Heart right ventricle (tissue), 16 donors: ENCODE measurements at regions not wholly inside any gene's neighbourhood (a gene's known extent, or its start where the extent isn't known, plus 50 kb on each side); places are given as distances from the start of the nearest gene placed in this dataset.

Experiments
- ATAC-seq, 8 donors: fragments of 200-7000 bp; cut with Tn5 transposase; one replicate each; pipeline ENCODE4 v1.9.1; 2020; ENCODE audit warnings: mild to moderate bottlenecking in 8 of 8, moderate library complexity in 8 of 8, moderate number of reproducible peaks in 1 of 8
- DNase-seq, 2 donors: peaks; one replicate each; pipeline ENCODE4 v3.0.0-alpha.2; 2020
- H3K27ac ChIP-seq, 10 donors: fragments of 200-600 bp; sonication (generic) in 2 of 10; one replicate each; pipeline versions ENCODE4 v1.5.0 to v1.8.0; 2020 to 2022; ENCODE audit warnings: mild to moderate bottlenecking in 3 of 10
- H3K27me3 ChIP-seq, 7 donors: fragments of 200-600 bp; one replicate each; pipeline ENCODE4 v1.8.0; 2021 to 2022; ENCODE audit warnings: mild to moderate bottlenecking in 2 of 7
- H3K36me3 ChIP-seq, 9 donors: fragments of 200-600 bp; sonication (generic) in 1 of 9; one replicate each; pipeline versions ENCODE4 v1.5.0 to v1.8.0; 2020 to 2022; ENCODE audit warnings: mild to moderate bottlenecking in 2 of 9
- H3K4me1 ChIP-seq, 9 donors: fragments of 200-600 bp; sonication (generic) in 1 of 9; one replicate each; pipeline versions ENCODE4 v1.5.0 to v1.8.0; 2020 to 2022; ENCODE audit warnings: mild to moderate bottlenecking in 4 of 9
- H3K4me3 ChIP-seq, 10 donors: fragments of 200-600 bp; sonication (generic) in 2 of 10; one replicate each; pipeline versions ENCODE4 v1.5.0 to v1.8.0; 2020 to 2022; ENCODE audit warnings: mild to moderate bottlenecking in 7 of 10, moderate library complexity in 2 of 10
- H3K9me3 ChIP-seq, 11 donors: fragments of 200-600 bp in 10 of 11; sonication (generic) in 2 of 11; one replicate each; pipeline versions ENCODE4 v1.5.0 to v1.8.0; 2013 to 2022; ENCODE audit warnings: mild to moderate bottlenecking in 2 of 11, control low read depth in 1 of 11, moderate library complexity in 1 of 11
- CTCF ChIP-seq, 9 donors: fragments of 200-600 bp; sonication (generic) in 2 of 9; IDR thresholded peaks; one replicate each; pipeline versions ENCODE4 v1.5.0 to v1.8.0; 2021 to 2022; ENCODE audit warnings: antibody characterized with exemption in 9 of 9, mild to moderate bottlenecking in 5 of 9, moderate library complexity in 1 of 9
- WGBS, 2 donors: extraction: QIAGEN DNeasy Blood & Tissue Kit; methylation state at CpG; one replicate each; pipeline ENCODE4 v1.1.7; 2013; ENCODE audit warnings: inconsistent platforms in 1 of 2; 5-methylcytosine and 5-hydroxymethylcytosine counted together
- intact Hi-C, 10 donors: fragments of 100-400 bp; cut with DNase I; formaldehyde crosslinking; loops; one replicate each; pipeline versions ENCODE4 v1.11.1 to v1.14.2; 2022
- donor health status: Arrhythmogenic right ventricular cardiomyopathy.
- donor health status: ischemic (EF 13 %, LVEDD 7.1; RV severe dilation, severe dysfunction).
- donor health status: healthy with polysubstance abuse.
- donor health status: DM: no; HTN: yes; CAD: no.
- donor health status: DM: no; HTN: no; CAD: no.
- donor health status: ischemic (EF 25% LVEDD 6.9; RV normal size, moderate dysfunction).
- donor health status: ischemic (EF 25% LVEDD 5.7; RV mildly dilated, moderate dysfunction).
- donor health status: healthy.
- donor health status: DM: yes; HTN: yes; CAD: no.
- donor health status: Ischemic cardiomyopathy.
- donor health status: ischemic (EF 35%, LVEDD 5.7; RV mildly dilated, moderate dysfunction).
- donor health status: nonischemic (EF 11% LVEDD 7.7; RV severe dilation, severe dysfunction).
- donor health status: DM: yes; HTN: yes; CAD: no.
- donor health status: PGD.
- donor health status: ischemic (EF 29% LVEDD 5.4; RV normal size, mild dysfunction).
- donor health status: nonischemic (EF 23%, LVEDD 6.1; RV moderate dilation, normal function).

DNA sequence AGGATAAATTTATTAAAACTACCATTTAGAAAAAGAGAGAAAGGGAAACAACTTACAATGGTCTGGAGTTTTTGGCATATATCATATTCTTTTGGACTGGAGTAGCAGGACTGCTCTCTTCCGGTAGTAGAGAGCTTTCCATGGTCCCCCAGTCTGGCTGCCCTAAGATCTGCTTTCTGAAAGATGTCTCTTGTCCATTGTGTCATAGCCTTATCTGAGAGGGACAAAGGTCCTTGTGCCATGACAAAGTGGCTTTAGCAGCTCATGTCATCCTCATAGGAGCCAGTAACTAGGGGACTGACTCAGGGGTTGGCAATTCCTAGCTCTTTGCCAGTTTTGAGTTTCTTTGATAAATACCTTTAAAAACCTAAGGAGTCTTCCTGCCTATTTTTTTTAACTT lies 505.5 kb upstream of the ZEB2 start:
- Histone ChIP-seq H3K27ac (no peak overlapping the region), H3K4me3 (no peak overlapping the region), H3K9me3 (no peaks in the 10 kb centered on the region), H3K36me3 (no peaks in the 10 kb centered on the region), H3K4me1 (peaks cover 0 to 35% (median 4%) of the 10 kb centered on the region in 9 donors), H3K27me3 (no peaks in the 10 kb centered on the region)
- no peak for TF ChIP-seq CTCF (IDR thresholded peaks at IDR 0.05)
- intact Hi-C loops: no loop called here
- no peak for DNase-seq
- WGBS, 2 donors: 88 to 94% methylated on average over 1 of the region's 1 CpG
- no peak for ATAC-seq

- intact Hi-C loops: no loop called here
- ATAC-seq (no peak), DNase-seq (no peak)
- Histone ChIP-seq H3K9me3 (no peaks in the 10 kb centered on the region), H3K4me1 (peaks cover 0 to 22% (median 4%) of the 10 kb centered on the region in 9 donors), H3K27me3 (no peaks in the 10 kb centered on the region), H3K27ac (peak overlapping the region in 5 of 10 donors; percentile 17 to 63 (median 48)), H3K4me3 (peak overlapping the region in 1 of 10 donors; percentile 11), H3K36me3 (no peaks in the 10 kb centered on the region)
- 81 to 85% methylated on average over 3 of the region's 3 CpGs for WGBS, 2 donors
- TF ChIP-seq CTCF (IDR thresholded peaks at IDR 0.05): no peak
Measured at GRCh38 chr2:145023334-145023934, 503.5 kb upstream of the ZEB2 start.

DNA sequence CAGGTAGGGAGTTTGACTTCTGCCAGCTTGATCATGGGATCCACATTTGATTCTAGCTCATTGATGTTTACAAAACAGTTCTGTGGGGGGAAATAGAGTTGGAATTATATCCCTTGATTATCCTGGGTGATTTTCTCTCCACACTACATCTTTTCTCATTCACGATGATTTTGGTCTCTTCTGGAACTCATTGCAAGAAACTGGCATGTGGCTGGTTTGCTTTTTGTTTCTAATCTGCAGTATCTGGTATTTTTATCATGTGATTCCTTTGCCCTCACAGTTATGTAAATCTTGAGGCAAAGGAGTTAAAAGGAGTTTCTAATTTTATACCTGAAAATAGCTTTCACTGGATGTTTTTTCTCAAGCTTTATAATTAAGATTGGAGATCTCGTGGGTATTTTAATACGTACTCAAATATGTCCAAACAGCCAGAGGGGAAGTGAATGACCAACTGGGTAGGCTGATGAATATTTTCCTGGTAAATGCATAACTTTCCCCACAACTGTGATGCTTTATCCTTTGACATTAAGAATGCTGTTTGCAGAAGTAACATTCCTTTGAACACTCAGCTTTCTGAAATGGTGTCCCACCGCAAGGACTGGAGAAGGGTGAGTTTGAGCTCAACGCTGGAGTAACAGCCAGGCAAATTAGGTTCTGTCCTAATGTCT lies 502.9 kb upstream of the ZEB2 start:
- Histone ChIP-seq H3K27me3 (no peaks in the 10 kb centered on the region), H3K4me3 (no peak overlapping the region), H3K36me3 (no peaks in the 10 kb centered on the region), H3K27ac (peak overlapping the region in 7 of 10 donors; percentile 13 to 63 (median 41)), H3K9me3 (no peaks in the 10 kb centered on the region), H3K4me1 (peaks cover 0 to 22% (median 4%) of the 10 kb centered on the region in 9 donors)
- WGBS, 2 donors: 59 to 64% methylated on average over 5 of the region's 5 CpGs
- DNase-seq (no peak), ATAC-seq (peak in 2 of 8 donors; percentile 37 to 54)
- TF ChIP-seq CTCF (IDR thresholded peaks at IDR 0.05): no peak
- intact Hi-C loops: no loop called here

GRCh38 chr2:145021962-145022665 lies 502.2 kb upstream of the ZEB2 start:
- intact Hi-C loops: no loop called here
- TF ChIP-seq CTCF (IDR thresholded peaks at IDR 0.05): no peak
- DNase-seq: peak in 1 of 2 donors; percentile 16
- Histone ChIP-seq H3K4me1 (peaks cover 0 to 16% (median 4%) of the 10 kb centered on the region in 9 donors), H3K27me3 (no peaks in the 10 kb centered on the region), H3K36me3 (no peaks in the 10 kb centered on the region), H3K9me3 (no peaks in the 10 kb centered on the region), H3K27ac (peak overlapping the region in 7 of 10 donors; percentile 29 to 63 (median 41)), H3K4me3 (no peak overlapping the region)
- 45 to 76% methylated on average over 2 of the region's 2 CpGs for WGBS, 2 donors
- peak in 3 of 8 donors; percentile 14 to 58 (median 46) for ATAC-seq
